HG03442 (cell line): ENCODE measurements at regions not wholly inside any gene's neighbourhood (a gene's known extent, or its start where the extent isn't known, plus 50 kb on each side); places are given as distances from the start of the nearest gene placed in this dataset.
"Not testable (repeated sequence)": the region's sequence is repeated elsewhere in the genome, so short reads cannot be mapped to it uniquely, and the experiment has no call there.

Experiments
- ATAC-seq: cut with Tn5 transposase; IDR thresholded peaks from one replicate; pipeline ENCODE4 v1.9.1; 2021; ENCODE audit warnings: mild to moderate bottlenecking, moderate library complexity; ENCODE audit not compliant: unreplicated experiment

GRCh38 chr3:67145738-67146137 lies 147.6 kb downstream of the KBTBD8 start:
- ATAC-seq: no peak

- no peak for ATAC-seq
These were observed 156.3 kb downstream of the KBTBD8 start for GRCh38 chr3:67154429-67154828.

- no peak for ATAC-seq
These were observed 169.4 kb downstream of the KBTBD8 start for GRCh38 chr3:67167481-67167880.

- ATAC-seq: no peak
These were observed 173.7 kb downstream of the KBTBD8 start for GRCh38 chr3:67171841-67172240.

- ATAC-seq: not testable (repeated sequence)
These were observed 175.0 kb downstream of the KBTBD8 start for GRCh38 chr3:67173130-67173529.

GRCh38 chr3:67176396-67176795 lies 178.3 kb downstream of the KBTBD8 start:
- ATAC-seq: no peak

GRCh38 chr3:67192466-67192865 lies 194.4 kb downstream of the KBTBD8 start:
- ATAC-seq: no peak

- no peak for ATAC-seq
These were observed 198.6 kb downstream of the KBTBD8 start for GRCh38 chr3:67196677-67197076.

GRCh38 chr3:67198374-67198773 lies 200.3 kb downstream of the KBTBD8 start:
- no peak for ATAC-seq

GRCh38 chr3:67200618-67201017 lies 202.5 kb downstream of the KBTBD8 start:
- no peak for ATAC-seq

- ATAC-seq: no peak
These were observed 202.9 kb downstream of the KBTBD8 start for GRCh38 chr3:67201026-67201425.

GRCh38 chr3:67202053-67202452 lies 203.9 kb downstream of the KBTBD8 start:
- ATAC-seq: no peak

GRCh38 chr3:67204951-67205350 lies 206.8 kb downstream of the KBTBD8 start:
- ATAC-seq: no peak

GRCh38 chr3:67215690-67216089 lies 217.6 kb downstream of the KBTBD8 start:
- no peak for ATAC-seq

GRCh38 chr3:67227030-67227429 lies 228.9 kb downstream of the KBTBD8 start:
- ATAC-seq: no peak

- no peak for ATAC-seq
These were observed 230.0 kb downstream of the KBTBD8 start for GRCh38 chr3:67228136-67228535.

GRCh38 chr3:67232642-67233041 lies 234.5 kb downstream of the KBTBD8 start:
- no peak for ATAC-seq

GRCh38 chr3:67239353-67239752 lies 241.2 kb downstream of the KBTBD8 start:
- ATAC-seq: no peak

GRCh38 chr3:67241084-67241483 lies 243.0 kb downstream of the KBTBD8 start:
- no peak for ATAC-seq

GRCh38 chr3:67244130-67244529 lies 246.0 kb downstream of the KBTBD8 start:
- no peak for ATAC-seq

GRCh38 chr3:67245545-67245944 lies 247.4 kb downstream of the KBTBD8 start:
- no peak for ATAC-seq

- ATAC-seq: no peak
These were observed 250.6 kb downstream of the KBTBD8 start for GRCh38 chr3:67248726-67249125.

GRCh38 chr3:67252906-67253305 lies 254.8 kb downstream of the KBTBD8 start:
- not testable (repeated sequence) for ATAC-seq
